Activated T-cell treated with anti-CD3 and anti-CD28 coated beads for 4 hours (primary cell): ENCODE measurements at regions not wholly inside any gene's neighbourhood (a gene's known extent, or its start where the extent isn't known, plus 50 kb on each side); places are given as distances from the start of the nearest gene placed in this dataset.

Experiments used
- DNase-seq: peaks from one replicate; pipeline ENCODE4 v3.0.0-alpha.2; 2020

- no peak for DNase-seq
These were observed 57.7 kb upstream of the ERBB4 start for GRCh38 chr2:212596276-212596675.

DNA sequence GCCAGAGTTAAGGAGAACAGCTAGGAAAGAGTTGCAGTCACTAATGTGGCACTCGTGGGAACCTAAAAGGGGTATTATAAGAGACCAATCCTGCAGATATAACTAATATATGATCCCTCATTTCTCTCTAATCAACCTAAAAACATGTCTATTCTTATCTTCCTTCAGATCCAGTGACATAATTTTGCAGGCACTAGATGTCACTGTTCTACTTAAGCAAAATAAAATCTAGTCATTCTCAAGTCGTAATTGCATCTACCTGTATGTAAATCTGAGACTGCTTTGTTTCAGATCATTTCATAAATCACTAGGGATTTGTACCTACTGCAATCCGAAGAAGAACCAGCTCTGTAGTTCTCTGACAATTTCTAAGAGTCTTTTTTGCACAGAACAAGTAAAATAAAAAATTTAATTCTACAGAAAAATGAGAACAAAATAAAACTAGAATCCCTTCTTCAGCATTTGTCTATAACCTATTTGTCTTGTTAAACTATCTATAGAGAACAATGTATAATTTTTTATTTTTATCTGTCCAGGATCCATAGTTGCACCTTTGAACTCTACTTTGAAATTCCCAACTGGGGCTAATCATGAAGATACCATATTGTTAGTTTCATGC, 56.5 kb upstream of the ERBB4 start:
- DNase-seq: no peak

GRCh38 chr2:212592695-212593094, 54.1 kb upstream of the ERBB4 start:
- DNase-seq: no peak
